ENCODE measurements at regions not wholly inside any gene's neighbourhood (a gene's known extent, or its start where the extent isn't known, plus 50 kb on each side); places are given as distances from the start of the nearest gene placed in this dataset.
A peak's percentile ranks its signal among the peaks of the same experiment; 100 is the strongest.

DNA sequence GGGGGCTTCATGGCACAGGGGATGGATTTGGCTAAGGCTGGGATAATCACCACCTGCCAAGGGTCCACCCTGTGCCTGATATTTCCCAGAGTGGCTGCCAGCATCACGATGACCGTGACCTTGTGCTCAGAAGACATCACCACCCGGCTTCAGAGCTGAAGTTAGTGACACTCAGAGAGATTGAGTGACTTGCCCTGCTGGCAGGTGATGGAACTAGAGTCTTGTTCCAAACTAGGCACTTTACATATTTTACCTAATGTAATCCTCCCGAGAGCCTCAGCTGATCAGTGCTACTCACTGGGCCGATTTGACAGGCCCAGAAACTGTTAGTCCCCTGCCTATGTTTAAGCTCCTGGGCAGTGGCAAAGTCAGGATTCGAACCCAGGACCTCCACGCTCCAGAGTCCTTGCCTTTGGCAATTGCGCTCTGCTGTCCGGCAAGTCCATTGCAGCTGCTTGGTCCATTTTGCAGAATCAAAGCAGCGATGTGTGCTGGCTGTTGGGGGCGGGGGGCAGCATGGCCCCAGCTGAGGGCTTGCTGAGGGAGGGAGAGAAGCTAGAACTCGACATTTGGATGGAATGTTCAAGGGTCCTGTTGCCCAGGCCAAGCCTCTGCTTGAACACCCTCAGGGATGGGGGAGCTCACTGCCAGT lies 74.8 kb upstream of the GATA2 start:
- peaks cover 23% of the 10 kb centered on the region for H3K27me3 ChIP-seq (ENCODE audit: control insufficient read depth, extremely low read depth, insufficient read depth, low read length)
- TF ChIP-seq, protein P1, sequence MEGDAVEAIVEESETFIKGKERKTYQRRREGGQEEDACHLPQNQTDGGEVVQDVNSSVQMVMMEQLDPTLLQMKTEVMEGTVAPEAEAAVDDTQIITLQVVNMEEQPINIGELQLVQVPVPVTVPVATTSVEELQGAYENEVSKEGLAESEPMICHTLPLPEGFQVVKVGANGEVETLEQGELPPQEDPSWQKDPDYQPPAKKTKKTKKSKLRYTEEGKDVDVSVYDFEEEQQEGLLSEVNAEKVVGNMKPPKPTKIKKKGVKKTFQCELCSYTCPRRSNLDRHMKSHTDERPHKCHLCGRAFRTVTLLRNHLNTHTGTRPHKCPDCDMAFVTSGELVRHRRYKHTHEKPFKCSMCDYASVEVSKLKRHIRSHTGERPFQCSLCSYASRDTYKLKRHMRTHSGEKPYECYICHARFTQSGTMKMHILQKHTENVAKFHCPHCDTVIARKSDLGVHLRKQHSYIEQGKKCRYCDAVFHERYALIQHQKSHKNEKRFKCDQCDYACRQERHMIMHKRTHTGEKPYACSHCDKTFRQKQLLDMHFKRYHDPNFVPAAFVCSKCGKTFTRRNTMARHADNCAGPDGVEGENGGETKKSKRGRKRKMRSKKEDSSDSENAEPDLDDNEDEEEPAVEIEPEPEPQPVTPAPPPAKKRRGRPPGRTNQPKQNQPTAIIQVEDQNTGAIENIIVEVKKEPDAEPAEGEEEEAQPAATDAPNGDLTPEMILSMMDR (optimal IDR thresholded peaks at IDR 0.05 in 1 of 3, IDR thresholded peaks at IDR 0.05 in 1 of 3, conservative IDR thresholded peaks at IDR 0.05 in 1 of 3; ENCODE audit: extremely low read depth in 1 of 3, insufficient read depth in 2 of 3, low read length in 3 of 3), result peak in 1 of 3 experiments; percentile 4
- TF ChIP-seq EZH2 (IDR thresholded peaks at IDR 0.05; ENCODE audit: low read length), result no peak
- DNase-seq (ENCODE audit: low read depth, low spot score) (no peak), FAIRE-seq (no peak)
- H3K9me3 ChIP-seq (ENCODE audit: control insufficient read depth, low read depth, low read length), result no peaks in the 10 kb centered on the region
- no peak overlapping the region for H3K4me2 ChIP-seq (ENCODE audit: control insufficient read depth, extremely low read depth, insufficient read depth, low read depth, low read length)
- no peaks in the 10 kb centered on the region for H3K9me1 ChIP-seq (ENCODE audit: control insufficient read depth, extremely low read depth, insufficient read depth, low read length)
- H3K4me3 ChIP-seq (ENCODE audit: control insufficient read depth in 2 of 3, extremely low read depth in 1 of 3, insufficient read depth in 2 of 3, low read depth in 1 of 3, low read length in 3 of 3), result no peak overlapping the region
- no peaks in the 10 kb centered on the region for H3K36me3 ChIP-seq (ENCODE audit: control insufficient read depth in 2 of 2, extremely low read depth in 1 of 2, insufficient read depth in 2 of 2, low read length in 2 of 2)
- dilution Hi-C loops (cut with MboI; ENCODE audit: extremely low pct_ligation_motif_present, low sequenced_read_pairs), result no loop called here
- H4K20me1 ChIP-seq (ENCODE audit: control insufficient read depth, extremely low read depth, insufficient read depth, low read length), result no peaks in the 10 kb centered on the region
- no peak overlapping the region for H3K27ac ChIP-seq (ENCODE audit: control insufficient read depth, insufficient read depth, low read length)
- H3K9ac ChIP-seq (ENCODE audit: control insufficient read depth, extremely low read depth, insufficient read depth, low read length), result no peak overlapping the region
- no peaks in the 10 kb centered on the region for H3K4me1 ChIP-seq (ENCODE audit: control insufficient read depth, extremely low read depth, insufficient read depth, low read length)
- H2AFZ ChIP-seq (ENCODE audit: control insufficient read depth, low read length), result no peak overlapping the region
- no peaks in the 10 kb centered on the region for H3K79me2 ChIP-seq (ENCODE audit: control insufficient read depth, insufficient read depth, low read length)

GRCh38 chr3:128567141-128567540 lies 74.1 kb upstream of the GATA2 start:
- Histone ChIP-seq H3K27ac (ENCODE audit: control insufficient read depth, insufficient read depth, low read length) (no peak overlapping the region), H4K20me1 (ENCODE audit: control insufficient read depth, extremely low read depth, insufficient read depth, low read length) (no peaks in the 10 kb centered on the region), H3K4me3 (ENCODE audit: control insufficient read depth in 2 of 3, extremely low read depth in 1 of 3, insufficient read depth in 2 of 3, low read depth in 1 of 3, low read length in 3 of 3) (no peak overlapping the region), H3K36me3 (ENCODE audit: control insufficient read depth in 2 of 2, extremely low read depth in 1 of 2, insufficient read depth in 2 of 2, low read length in 2 of 2) (no peaks in the 10 kb centered on the region), H3K27me3 (ENCODE audit: control insufficient read depth, extremely low read depth, insufficient read depth, low read length) (peaks cover 19% of the 10 kb centered on the region), H3K4me1 (ENCODE audit: control insufficient read depth, extremely low read depth, insufficient read depth, low read length) (no peaks in the 10 kb centered on the region), H3K9me1 (ENCODE audit: control insufficient read depth, extremely low read depth, insufficient read depth, low read length) (no peaks in the 10 kb centered on the region), H3K9ac (ENCODE audit: control insufficient read depth, extremely low read depth, insufficient read depth, low read length) (no peak overlapping the region), H2AFZ (ENCODE audit: control insufficient read depth, low read length) (no peak overlapping the region), H3K79me2 (ENCODE audit: control insufficient read depth, insufficient read depth, low read length) (no peaks in the 10 kb centered on the region), H3K9me3 (ENCODE audit: control insufficient read depth, low read depth, low read length) (no peaks in the 10 kb centered on the region), H3K4me2 (ENCODE audit: control insufficient read depth, extremely low read depth, insufficient read depth, low read depth, low read length) (no peak overlapping the region)
- dilution Hi-C loops (cut with MboI; ENCODE audit: extremely low pct_ligation_motif_present, low sequenced_read_pairs), result no loop called here
- TF ChIP-seq EZH2 (IDR thresholded peaks at IDR 0.05; ENCODE audit: low read length), result no peak
- TF ChIP-seq, protein P1 (optimal IDR thresholded peaks at IDR 0.05 in 1 of 3, IDR thresholded peaks at IDR 0.05 in 1 of 3, conservative IDR thresholded peaks at IDR 0.05 in 1 of 3; ENCODE audit: extremely low read depth in 1 of 3, insufficient read depth in 2 of 3, low read length in 3 of 3), result no peak
- no peak for FAIRE-seq
- DNase-seq (ENCODE audit: low read depth, low spot score), result no peak

Measured in keratinocyte (primary cell).